ENCODE measurements at regions not wholly inside any gene's neighbourhood (a gene's known extent, or its start where the extent isn't known, plus 50 kb on each side); places are given as distances from the start of the nearest gene placed in this dataset.
"Not testable (repeated sequence)": the region's sequence is repeated elsewhere in the genome, so short reads cannot be mapped to it uniquely, and the experiment has no call there.

- DNase-seq (ENCODE audit: low read depth in 1 of 2, low spot score in 2 of 2); H2AFZ ChIP-seq (ENCODE audit: low read length); CTCF ChIA-PET (ENCODE audit: partially characterized antibody); H3K27ac ChIP-seq (ENCODE audit: low read depth, low read length); H3K23me2 ChIP-seq (ENCODE audit: low read depth, low read length); POLR2A ChIA-PET (ENCODE audit: partially characterized antibody); H3K4me1 ChIP-seq (replicated peaks in 1 of 4; ENCODE audit: control insufficient read depth in 3 of 4, insufficient read depth in 4 of 4, low read length in 3 of 4); H2BK15ac ChIP-seq (ENCODE audit: low read length); H3K79me1 ChIP-seq (ENCODE audit: low read depth, low read length); H3K79me2 ChIP-seq (ENCODE audit: control insufficient read depth in 1 of 2, insufficient read depth in 2 of 2, low read length in 2 of 2); H3K9ac ChIP-seq (replicated peaks in 1 of 4; ENCODE audit: extremely low read depth in 1 of 4, low read depth in 3 of 4, low read length in 3 of 4); H3K4me3 ChIP-seq (ENCODE audit: extremely low read depth in 1 of 4, insufficient read depth in 2 of 4, low read depth in 3 of 4, low read length in 4 of 4); H2BK120ac ChIP-seq (replicated peaks; ENCODE audit: low read depth, low read length); H2BK20ac ChIP-seq (ENCODE audit: low read length); H2BK12ac ChIP-seq (ENCODE audit: low read depth, low read length); H3K27me3 ChIP-seq (replicated peaks in 1 of 4; ENCODE audit: control insufficient read depth in 3 of 4, extremely low read depth in 1 of 4, insufficient read depth in 3 of 4, low read length in 3 of 4); H2AK5ac ChIP-seq (ENCODE audit: low read depth, low read length); H3K56ac ChIP-seq (replicated peaks; ENCODE audit: insufficient read length, low read depth, low read length); H2BK5ac ChIP-seq (ENCODE audit: low read depth, low read length); H4K5ac ChIP-seq (ENCODE audit: insufficient read length, low read depth, low read length); H3K9me3 ChIP-seq (ENCODE audit: insufficient read depth in 2 of 2, low read depth in 1 of 2, low read length in 1 of 2); H3K18ac ChIP-seq (ENCODE audit: extremely low read depth, low read length); H4K91ac ChIP-seq (replicated peaks; ENCODE audit: insufficient read length, low read length); H3K36me3 ChIP-seq (ENCODE audit: control insufficient read depth in 2 of 4, insufficient read depth in 4 of 4, low read length in 3 of 4); FAIRE-seq; H3K4ac ChIP-seq (replicated peaks; ENCODE audit: insufficient read length, low read depth, low read length); H3K14ac ChIP-seq (ENCODE audit: insufficient read length); H4K8ac ChIP-seq (ENCODE audit: extremely low read depth, insufficient read depth, low read length); H3K23ac ChIP-seq (ENCODE audit: insufficient read length); H3K4me2 ChIP-seq (ENCODE audit: insufficient read depth in 1 of 2, low read depth in 2 of 2, low read length in 2 of 2); H4K20me1 ChIP-seq (replicated peaks in 1 of 2; ENCODE audit: control insufficient read depth in 1 of 2, insufficient read depth in 2 of 2, low read length in 2 of 2): not testable (repeated sequence)
- WGBS, 2 experiments (ENCODE audit: extremely low coverage in 1 of 2, insufficient coverage in 1 of 2, insufficient read length in 1 of 2, insufficient replicate concordance in 2 of 2, low coverage in 1 of 2, low lambda C conversion rate in 2 of 2, missing lambda C conversion rate in 1 of 2): 78% methylated on average over 3 of the region's 3 CpGs; no CpG with 5 or more reads in 1 of the 2 experiments
Measured at GRCh38 chr16:70048083-70048482, 66.0 kb upstream of the PDPR start.

GRCh38 chr16:70058056-70058455 is 56.1 kb upstream of the PDPR start:
- H3K79me2 ChIP-seq (ENCODE audit: control insufficient read depth in 1 of 2, insufficient read depth in 2 of 2, low read length in 2 of 2); H3K27me3 ChIP-seq (replicated peaks in 1 of 4; ENCODE audit: control insufficient read depth in 3 of 4, extremely low read depth in 1 of 4, insufficient read depth in 3 of 4, low read length in 3 of 4); H4K91ac ChIP-seq (replicated peaks; ENCODE audit: insufficient read length, low read length); H3K56ac ChIP-seq (replicated peaks; ENCODE audit: insufficient read length, low read depth, low read length); H2BK20ac ChIP-seq (ENCODE audit: low read length); H3K4me1 ChIP-seq (replicated peaks in 1 of 4; ENCODE audit: control insufficient read depth in 3 of 4, insufficient read depth in 4 of 4, low read length in 3 of 4); DNase-seq (ENCODE audit: low read depth in 1 of 2, low spot score in 2 of 2); H3K23me2 ChIP-seq (ENCODE audit: low read depth, low read length); POLR2A ChIA-PET (ENCODE audit: partially characterized antibody); H3K4ac ChIP-seq (replicated peaks; ENCODE audit: insufficient read length, low read depth, low read length); H3K27ac ChIP-seq (ENCODE audit: low read depth, low read length); H3K9ac ChIP-seq (replicated peaks in 1 of 4; ENCODE audit: extremely low read depth in 1 of 4, low read depth in 3 of 4, low read length in 3 of 4); CTCF ChIA-PET (ENCODE audit: partially characterized antibody); H3K23ac ChIP-seq (ENCODE audit: insufficient read length); H2BK5ac ChIP-seq (ENCODE audit: low read depth, low read length); H2BK15ac ChIP-seq (ENCODE audit: low read length); H4K5ac ChIP-seq (ENCODE audit: insufficient read length, low read depth, low read length); H3K79me1 ChIP-seq (ENCODE audit: low read depth, low read length); H3K4me2 ChIP-seq (ENCODE audit: insufficient read depth in 1 of 2, low read depth in 2 of 2, low read length in 2 of 2); H2BK120ac ChIP-seq (replicated peaks; ENCODE audit: low read depth, low read length); H3K14ac ChIP-seq (ENCODE audit: insufficient read length); H3K4me3 ChIP-seq (ENCODE audit: extremely low read depth in 1 of 4, insufficient read depth in 2 of 4, low read depth in 3 of 4, low read length in 4 of 4); H2AFZ ChIP-seq (ENCODE audit: low read length); H2AK5ac ChIP-seq (ENCODE audit: low read depth, low read length); H3K9me3 ChIP-seq (ENCODE audit: insufficient read depth in 2 of 2, low read depth in 1 of 2, low read length in 1 of 2); H3K36me3 ChIP-seq (ENCODE audit: control insufficient read depth in 2 of 4, insufficient read depth in 4 of 4, low read length in 3 of 4); H4K8ac ChIP-seq (ENCODE audit: extremely low read depth, insufficient read depth, low read length); H4K20me1 ChIP-seq (replicated peaks in 1 of 2; ENCODE audit: control insufficient read depth in 1 of 2, insufficient read depth in 2 of 2, low read length in 2 of 2); H3K18ac ChIP-seq (ENCODE audit: extremely low read depth, low read length); H2BK12ac ChIP-seq (ENCODE audit: low read depth, low read length); FAIRE-seq: not testable (repeated sequence)
- no CpG with 5 or more reads among the region's 2 CpGs for WGBS, 2 experiments (ENCODE audit: extremely low coverage in 1 of 2, insufficient coverage in 1 of 2, insufficient read length in 1 of 2, insufficient replicate concordance in 2 of 2, low coverage in 1 of 2, low lambda C conversion rate in 2 of 2, missing lambda C conversion rate in 1 of 2)
